SK-N-SH treated with all-trans-retinoic acid at 6 μM for 48 hours (cell line): ENCODE measurements at regions not wholly inside any gene's neighbourhood (a gene's known extent, or its start where the extent isn't known, plus 50 kb on each side); places are given as distances from the start of the nearest gene placed in this dataset.

Source experiments
- ATAC-seq: fragments of 200-7000 bp; cut with Tn5 transposase; 3 replicates; pipeline ENCODE4 v1.9.1; 2020; ENCODE audit warnings: mild to moderate bottlenecking, moderate library complexity
- ARNTL ChIP-seq: fragments of 450-650 bp; formaldehyde crosslinking; IDR thresholded peaks from 2 replicates; pipeline ENCODE4 v1.5.0; 2020; ENCODE audit warnings: low read depth, mild to moderate bottlenecking, moderate library complexity, borderline replicate concordance
- BACH2 ChIP-seq: fragments of 250-450 bp; sonication (Bioruptor Pico); IDR thresholded peaks from 2 replicates; pipeline ENCODE4 v1.9.0; 2021; ENCODE audit warnings: mild to moderate bottlenecking, borderline replicate concordance
- CREB5 ChIP-seq: fragments of 250-450 bp; sonication (Bioruptor Pico); IDR thresholded peaks from 2 replicates; pipeline ENCODE4 v1.5.1; 2020; ENCODE audit warnings: low read depth, mild to moderate bottlenecking, moderate library complexity
- CSDC2 ChIP-seq: fragments of 250-450 bp; sonication (Bioruptor Pico); IDR thresholded peaks from 2 replicates; pipeline ENCODE4 v1.5.0; 2020; ENCODE audit warnings: mild to moderate bottlenecking, moderate library complexity
- ESRRG ChIP-seq: fragments of 250-450 bp; sonication (Bioruptor Pico); IDR thresholded peaks from 2 replicates; pipeline ENCODE4 v1.6.1; 2021; ENCODE audit warnings: mild to moderate bottlenecking
- GLIS3 ChIP-seq: fragments of 250-450 bp; sonication (Bioruptor Pico); IDR thresholded peaks from 2 replicates; pipeline ENCODE4 v1.5.0; 2020; ENCODE audit warnings: mild to moderate bottlenecking, moderate library complexity
- ISL1 ChIP-seq: fragments of 250-450 bp; sonication (Bioruptor Pico); IDR thresholded peaks from 2 replicates; pipeline ENCODE4 v2.1.2; 2022; ENCODE audit warnings: mild to moderate bottlenecking, moderate library complexity
- OSR1 ChIP-seq: fragments of 250-450 bp; sonication (Bioruptor Pico); IDR thresholded peaks from 2 replicates; pipeline ENCODE4 v1.8.0; 2022; ENCODE audit warnings: moderate library complexity, mild to moderate bottlenecking, inconsistent platforms
- PPARA ChIP-seq: fragments of 250-450 bp; sonication (Bioruptor Pico); IDR thresholded peaks from 2 replicates; pipeline ENCODE4 v1.5.0; 2020; ENCODE audit warnings: mild to moderate bottlenecking, borderline replicate concordance
- RARB ChIP-seq: fragments of 250-450 bp; sonication (Bioruptor Pico); IDR thresholded peaks from 2 replicates; pipeline ENCODE4 v1.8.0; 2021; ENCODE audit warnings: mild to moderate bottlenecking, moderate library complexity
- SNAI2 ChIP-seq: fragments of 250-450 bp; sonication (Bioruptor Pico); IDR thresholded peaks from 2 replicates; pipeline ENCODE4 v1.5.0; 2020; ENCODE audit warnings: mild to moderate bottlenecking, moderate library complexity
- TCF4 ChIP-seq: fragments of 250-450 bp; sonication (Bioruptor Pico); IDR thresholded peaks from 2 replicates; pipeline ENCODE4 v1.8.0; 2021; ENCODE audit warnings: mild to moderate bottlenecking, moderate library complexity, borderline replicate concordance
- TOX ChIP-seq: fragments of 250-450 bp; sonication (Bioruptor Pico); IDR thresholded peaks from 2 replicates; pipeline ENCODE4 v1.8.0; 2021; ENCODE audit warnings: mild to moderate bottlenecking, moderate library complexity, borderline replicate concordance
- ZFP3 ChIP-seq: fragments of 250-450 bp; sonication (Bioruptor Pico); IDR thresholded peaks from 2 replicates; pipeline ENCODE4 v1.5.0; 2020; ENCODE audit warnings: mild to moderate bottlenecking, moderate library complexity
- ZNF565 ChIP-seq: fragments of 450-650 bp; formaldehyde crosslinking; conservative IDR thresholded peaks from 2 replicates; pipeline ENCODE4 v1.5.0; 2020; ENCODE audit warnings: low read depth, mild to moderate bottlenecking, moderate library complexity
- ZNF70 ChIP-seq: fragments of 450-650 bp; formaldehyde crosslinking; IDR thresholded peaks from 2 replicates; pipeline ENCODE4 v1.5.0; 2020; ENCODE audit warnings: mild to moderate bottlenecking, moderate library complexity
- ZNF8 ChIP-seq: fragments of 450-650 bp; formaldehyde crosslinking; IDR thresholded peaks from 2 replicates; pipeline ENCODE4 v1.5.0; 2020; ENCODE audit warnings: mild to moderate bottlenecking, moderate library complexity
- TF ChIP-seq, protein P1 (sequence below): fragments of 250-450 bp; sonication (Bioruptor Pico); IDR thresholded peaks from 2 replicates; pipeline ENCODE4 v1.5.0; 2020; ENCODE audit warnings: mild to moderate bottlenecking, moderate library complexity
- TF ChIP-seq, protein P2 (sequence below): fragments of 250-450 bp; sonication (Bioruptor Pico); IDR thresholded peaks from 2 replicates; pipeline ENCODE4 v1.8.0; 2021; ENCODE audit warnings: low read depth, mild to moderate bottlenecking, moderate library complexity, borderline replicate concordance

DNA sequence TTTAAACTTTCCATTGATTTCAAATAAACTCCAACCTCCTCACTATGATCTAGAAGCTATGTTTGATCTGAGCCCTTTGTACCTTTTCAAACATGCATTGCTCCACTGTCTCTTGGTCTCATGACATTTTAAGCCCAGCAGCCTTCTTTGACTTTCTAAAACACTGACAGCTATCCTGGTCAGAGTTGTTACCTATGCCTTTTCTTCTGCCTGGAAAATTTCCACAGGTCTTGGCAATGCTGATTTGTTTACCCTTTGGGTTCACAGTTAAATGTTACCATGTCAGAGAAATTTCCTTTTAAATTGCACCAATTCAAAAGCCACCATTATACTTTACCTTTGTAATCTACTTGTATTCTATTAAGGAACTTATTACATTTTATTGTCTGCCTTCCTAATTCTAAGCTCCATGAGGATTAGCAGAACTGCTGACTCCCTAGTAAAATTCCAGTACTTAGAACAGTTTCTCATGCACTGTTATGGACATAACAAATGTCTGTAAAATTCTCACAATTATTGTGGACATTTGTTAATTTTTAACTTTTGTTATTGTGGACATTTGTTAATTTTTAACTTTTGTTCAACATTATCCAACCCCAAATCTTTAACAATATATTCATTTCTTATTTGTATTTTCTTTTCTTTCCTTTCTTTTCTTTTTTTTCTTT lies 1064.4 kb downstream of the NCAM2 start:
- TF ChIP-seq ARNTL (CRISPR knock-in tag) (no peak), ZNF565 (no peak), BACH2 (CRISPR knock-in tag) (no peak), TCF4 (CRISPR knock-in tag) (no peak), TOX (no peak), OSR1 (CRISPR knock-in tag) (no peak), ESRRG (CRISPR knock-in tag) (no peak), SNAI2 (CRISPR knock-in tag) (no peak), ZFP3 (CRISPR knock-in tag) (no peak), ZNF70 (CRISPR knock-in tag) (no peak), ISL1 (CRISPR knock-in tag) (no peak), GLIS3 (CRISPR knock-in tag) (no peak), CSDC2 (CRISPR knock-in tag) (no peak)
- TF ChIP-seq, protein P1, sequence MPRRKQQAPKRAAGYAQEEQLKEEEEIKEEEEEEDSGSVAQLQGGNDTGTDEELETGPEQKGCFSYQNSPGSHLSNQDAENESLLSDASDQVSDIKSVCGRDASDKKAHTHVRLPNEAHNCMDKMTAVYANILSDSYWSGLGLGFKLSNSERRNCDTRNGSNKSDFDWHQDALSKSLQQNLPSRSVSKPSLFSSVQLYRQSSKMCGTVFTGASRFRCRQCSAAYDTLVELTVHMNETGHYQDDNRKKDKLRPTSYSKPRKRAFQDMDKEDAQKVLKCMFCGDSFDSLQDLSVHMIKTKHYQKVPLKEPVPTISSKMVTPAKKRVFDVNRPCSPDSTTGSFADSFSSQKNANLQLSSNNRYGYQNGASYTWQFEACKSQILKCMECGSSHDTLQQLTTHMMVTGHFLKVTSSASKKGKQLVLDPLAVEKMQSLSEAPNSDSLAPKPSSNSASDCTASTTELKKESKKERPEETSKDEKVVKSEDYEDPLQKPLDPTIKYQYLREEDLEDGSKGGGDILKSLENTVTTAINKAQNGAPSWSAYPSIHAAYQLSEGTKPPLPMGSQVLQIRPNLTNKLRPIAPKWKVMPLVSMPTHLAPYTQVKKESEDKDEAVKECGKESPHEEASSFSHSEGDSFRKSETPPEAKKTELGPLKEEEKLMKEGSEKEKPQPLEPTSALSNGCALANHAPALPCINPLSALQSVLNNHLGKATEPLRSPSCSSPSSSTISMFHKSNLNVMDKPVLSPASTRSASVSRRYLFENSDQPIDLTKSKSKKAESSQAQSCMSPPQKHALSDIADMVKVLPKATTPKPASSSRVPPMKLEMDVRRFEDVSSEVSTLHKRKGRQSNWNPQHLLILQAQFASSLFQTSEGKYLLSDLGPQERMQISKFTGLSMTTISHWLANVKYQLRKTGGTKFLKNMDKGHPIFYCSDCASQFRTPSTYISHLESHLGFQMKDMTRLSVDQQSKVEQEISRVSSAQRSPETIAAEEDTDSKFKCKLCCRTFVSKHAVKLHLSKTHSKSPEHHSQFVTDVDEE = no peak
- ATAC-seq = no peak

GRCh38 chr21:22063140-22063539 lies 1064.9 kb downstream of the NCAM2 start:
- ATAC-seq = no peak
- TF ChIP-seq ZNF565 (no peak), ARNTL (CRISPR knock-in tag) (no peak), PPARA (CRISPR knock-in tag) (no peak), TOX (no peak)

- no peak for ATAC-seq
- TF ChIP-seq SNAI2 (CRISPR knock-in tag) = no peak
- TF ChIP-seq ISL1 (CRISPR knock-in tag) = no peak
- TF ChIP-seq CREB5 (CRISPR knock-in tag) = no peak
- no peak for TF ChIP-seq TCF4 (CRISPR knock-in tag)
- no peak for TF ChIP-seq ZNF8 (CRISPR knock-in tag)
- no peak for TF ChIP-seq ZFP3 (CRISPR knock-in tag)
- no peak for TF ChIP-seq BACH2 (CRISPR knock-in tag)
- no peak for TF ChIP-seq ESRRG (CRISPR knock-in tag)
- TF ChIP-seq, all 23 proteins: peak for 0
Measured at GRCh38 chr21:22076471-22076870, 1078.3 kb downstream of the NCAM2 start.

- no peak for ATAC-seq
- TF ChIP-seq ZNF70 (CRISPR knock-in tag) (no peak), RARB (CRISPR knock-in tag) (no peak), SNAI2 (CRISPR knock-in tag) (no peak), ZNF8 (CRISPR knock-in tag) (no peak), ARNTL (CRISPR knock-in tag) (no peak), OSR1 (CRISPR knock-in tag) (no peak), GLIS3 (CRISPR knock-in tag) (no peak), PPARA (CRISPR knock-in tag) (no peak), ISL1 (CRISPR knock-in tag) (no peak), CSDC2 (CRISPR knock-in tag) (no peak), CREB5 (CRISPR knock-in tag) (no peak), ESRRG (CRISPR knock-in tag) (no peak)
- TF ChIP-seq, protein P2, sequence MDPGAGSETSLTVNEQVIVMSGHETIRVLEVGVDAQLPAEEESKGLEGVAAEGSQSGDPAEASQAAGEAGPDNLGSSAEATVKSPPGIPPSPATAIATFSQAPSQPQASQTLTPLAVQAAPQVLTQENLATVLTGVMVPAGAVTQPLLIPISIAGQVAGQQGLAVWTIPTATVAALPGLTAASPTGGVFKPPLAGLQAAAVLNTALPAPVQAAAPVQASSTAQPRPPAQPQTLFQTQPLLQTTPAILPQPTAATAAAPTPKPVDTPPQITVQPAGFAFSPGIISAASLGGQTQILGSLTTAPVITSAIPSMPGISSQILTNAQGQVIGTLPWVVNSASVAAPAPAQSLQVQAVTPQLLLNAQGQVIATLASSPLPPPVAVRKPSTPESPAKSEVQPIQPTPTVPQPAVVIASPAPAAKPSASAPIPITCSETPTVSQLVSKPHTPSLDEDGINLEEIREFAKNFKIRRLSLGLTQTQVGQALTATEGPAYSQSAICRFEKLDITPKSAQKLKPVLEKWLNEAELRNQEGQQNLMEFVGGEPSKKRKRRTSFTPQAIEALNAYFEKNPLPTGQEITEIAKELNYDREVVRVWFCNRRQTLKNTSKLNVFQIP = no peak
Measured at GRCh38 chr21:22083899-22084298, 1085.7 kb downstream of the NCAM2 start.
